ENCODE measurements at regions not wholly inside any gene's neighbourhood (a gene's known extent, or its start where the extent isn't known, plus 50 kb on each side); places are given as distances from the start of the nearest gene placed in this dataset.
"Not testable (repeated sequence)": the region's sequence is repeated elsewhere in the genome, so short reads cannot be mapped to it uniquely, and the experiment has no call there.

DNA sequence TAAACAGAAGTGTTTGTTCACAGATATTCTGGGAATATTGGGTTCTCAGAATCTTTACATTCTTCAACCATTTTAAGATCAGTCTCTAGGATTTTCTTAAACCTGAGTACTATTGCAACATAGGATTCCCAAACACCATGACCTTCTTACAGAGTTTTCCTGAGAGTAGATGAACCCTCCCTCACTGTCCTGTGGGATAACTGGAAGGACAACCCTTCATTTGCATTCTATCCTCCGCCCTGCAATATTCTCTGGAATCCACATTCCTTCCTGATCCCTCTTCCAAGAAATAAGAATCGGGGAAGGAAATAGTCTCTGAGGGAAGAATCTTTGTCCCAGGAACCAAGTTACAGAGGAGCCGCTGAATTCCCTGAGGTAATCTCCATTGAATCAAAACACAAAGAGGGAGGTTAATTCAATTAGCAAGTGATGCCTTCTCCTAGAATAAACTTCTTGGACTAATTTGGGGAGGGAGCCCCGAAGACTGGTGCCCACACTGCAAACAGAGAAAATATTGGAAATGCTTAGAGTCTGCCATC lies 99.8 kb upstream of the MBIP start:
- Histone ChIP-seq H3K27ac (no peak overlapping the region), H3K4me3 (no peak overlapping the region), H3K27me3 (no peaks in the 10 kb centered on the region), H3K9me3 (no peaks in the 10 kb centered on the region), H3K36me3 (no peaks in the 10 kb centered on the region), H3K4me1 (no peaks in the 10 kb centered on the region)
- DNase-seq, result no peak
- TF ChIP-seq, protein P1, sequence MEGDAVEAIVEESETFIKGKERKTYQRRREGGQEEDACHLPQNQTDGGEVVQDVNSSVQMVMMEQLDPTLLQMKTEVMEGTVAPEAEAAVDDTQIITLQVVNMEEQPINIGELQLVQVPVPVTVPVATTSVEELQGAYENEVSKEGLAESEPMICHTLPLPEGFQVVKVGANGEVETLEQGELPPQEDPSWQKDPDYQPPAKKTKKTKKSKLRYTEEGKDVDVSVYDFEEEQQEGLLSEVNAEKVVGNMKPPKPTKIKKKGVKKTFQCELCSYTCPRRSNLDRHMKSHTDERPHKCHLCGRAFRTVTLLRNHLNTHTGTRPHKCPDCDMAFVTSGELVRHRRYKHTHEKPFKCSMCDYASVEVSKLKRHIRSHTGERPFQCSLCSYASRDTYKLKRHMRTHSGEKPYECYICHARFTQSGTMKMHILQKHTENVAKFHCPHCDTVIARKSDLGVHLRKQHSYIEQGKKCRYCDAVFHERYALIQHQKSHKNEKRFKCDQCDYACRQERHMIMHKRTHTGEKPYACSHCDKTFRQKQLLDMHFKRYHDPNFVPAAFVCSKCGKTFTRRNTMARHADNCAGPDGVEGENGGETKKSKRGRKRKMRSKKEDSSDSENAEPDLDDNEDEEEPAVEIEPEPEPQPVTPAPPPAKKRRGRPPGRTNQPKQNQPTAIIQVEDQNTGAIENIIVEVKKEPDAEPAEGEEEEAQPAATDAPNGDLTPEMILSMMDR (IDR thresholded peaks at IDR 0.05), result no peak
- TF ChIP-seq POLR2A (IDR thresholded peaks at IDR 0.05), result no peak

DNA sequence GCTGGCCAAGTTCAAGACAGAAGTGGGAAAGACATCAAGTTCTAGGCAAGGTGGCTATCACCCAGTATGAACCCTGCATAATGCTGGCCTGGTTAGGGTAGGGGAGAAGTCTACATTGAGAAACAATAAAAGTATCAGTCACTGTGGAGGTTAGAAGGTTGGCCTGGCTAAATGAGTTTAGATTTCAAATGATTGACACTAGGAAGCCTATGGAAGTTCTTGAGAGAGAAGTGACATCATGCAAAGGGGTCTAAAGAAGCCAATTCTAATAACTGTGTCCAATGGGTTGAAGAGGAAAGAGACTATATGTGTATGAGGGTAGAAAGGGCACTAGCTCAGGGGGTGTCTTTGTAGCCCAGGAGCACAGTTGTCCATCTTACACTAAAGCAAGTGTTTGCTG lies 98.5 kb upstream of the MBIP start:
- DNase-seq, result no peak
- no peak overlapping the region for H3K4me3 ChIP-seq
- H3K27me3 ChIP-seq, result no peaks in the 10 kb centered on the region
- no peak overlapping the region for H3K27ac ChIP-seq
- H3K36me3 ChIP-seq, result no peaks in the 10 kb centered on the region
- TF ChIP-seq POLR2A (IDR thresholded peaks at IDR 0.05), result no peak
- TF ChIP-seq, protein P1 (IDR thresholded peaks at IDR 0.05), result no peak
- no peaks in the 10 kb centered on the region for H3K9me3 ChIP-seq
- H3K4me1 ChIP-seq, result no peaks in the 10 kb centered on the region

DNA sequence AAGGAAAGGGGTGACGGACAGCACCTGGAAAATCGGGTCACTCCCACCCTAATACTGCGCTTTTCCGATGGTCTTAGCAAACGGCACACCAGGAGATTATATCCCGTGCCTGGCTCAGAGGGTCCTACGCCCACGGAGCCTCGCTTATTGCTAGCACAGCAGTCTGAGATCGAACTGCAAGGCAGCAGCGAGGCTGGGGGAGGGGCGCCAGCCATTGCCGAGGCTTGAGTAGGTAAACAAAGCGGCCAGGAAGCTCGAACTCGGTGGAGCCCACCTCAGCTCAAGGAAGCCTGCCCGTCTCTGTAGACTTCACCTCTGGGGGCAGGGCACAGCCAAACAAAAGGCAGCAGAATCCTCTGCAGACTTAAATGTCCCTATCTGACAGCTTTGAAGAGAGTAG lies 91.5 kb upstream of the MBIP start:
- not testable (repeated sequence) for H3K27ac ChIP-seq, H3K4me3 ChIP-seq, H3K4me1 ChIP-seq, DNase-seq, H3K9me3 ChIP-seq, H3K27me3 ChIP-seq, H3K36me3 ChIP-seq

DNA sequence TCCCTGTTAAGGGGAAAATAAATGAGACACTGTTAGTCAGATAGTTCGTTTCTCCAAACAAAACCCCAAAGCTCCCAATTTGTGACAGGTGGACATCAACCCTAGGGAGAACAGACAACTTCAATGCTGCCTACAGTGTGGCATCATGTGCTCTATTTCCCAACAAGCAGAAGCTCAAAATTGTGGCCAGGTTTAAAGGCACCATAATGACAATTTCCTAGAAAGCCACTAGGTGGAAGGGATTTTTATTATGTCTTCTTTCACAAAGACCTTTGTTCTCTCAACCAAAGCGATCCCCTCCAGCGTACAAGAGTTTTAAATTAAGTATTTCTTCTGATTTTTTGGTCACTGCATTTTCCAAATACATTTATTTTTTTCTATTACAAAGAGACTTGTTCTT lies 88.0 kb upstream of the MBIP start:
- no peaks in the 10 kb centered on the region for H3K4me1 ChIP-seq
- no peaks in the 10 kb centered on the region for H3K36me3 ChIP-seq
- DNase-seq, result no peak
- no peaks in the 10 kb centered on the region for H3K27me3 ChIP-seq
- no peak overlapping the region for H3K4me3 ChIP-seq
- H3K9me3 ChIP-seq, result no peaks in the 10 kb centered on the region
- H3K27ac ChIP-seq, result no peak overlapping the region
- no peak for TF ChIP-seq POLR2A (IDR thresholded peaks at IDR 0.05)
- TF ChIP-seq, protein P1 (IDR thresholded peaks at IDR 0.05), result no peak

DNA sequence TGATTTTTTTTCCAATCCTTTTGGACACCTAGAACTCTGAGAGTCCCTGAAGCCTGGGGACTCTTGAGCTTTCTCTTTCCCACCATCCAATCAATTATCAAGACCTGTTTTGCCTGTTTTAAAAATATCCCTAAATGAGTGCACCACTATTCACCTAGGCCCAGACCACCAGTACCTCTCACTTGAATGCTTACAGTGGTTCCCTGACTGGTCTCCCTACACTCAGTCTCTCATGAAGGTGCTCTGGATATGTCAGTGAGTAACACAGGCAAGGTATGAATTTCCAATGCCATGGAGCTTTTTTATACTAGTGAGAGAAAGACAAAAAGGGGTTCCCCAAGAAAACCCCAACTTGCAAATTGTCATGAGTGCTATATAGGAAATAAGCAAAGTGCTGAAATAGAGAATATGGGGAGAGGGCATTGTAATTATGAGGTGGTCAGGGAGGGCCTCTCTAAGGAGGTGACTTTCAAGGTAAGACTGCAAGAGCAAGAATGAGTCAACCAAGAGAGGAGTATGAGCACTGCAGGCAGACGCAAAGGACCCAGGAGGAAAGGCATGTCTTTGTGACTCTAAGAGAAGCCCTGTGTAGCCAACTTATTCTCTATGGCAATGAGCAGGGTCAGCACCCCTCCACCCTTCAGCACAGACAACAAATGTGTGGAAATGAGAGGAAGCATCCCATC lies 85.3 kb upstream of the MBIP start:
- DNase-seq, result no peak
- H3K4me1 ChIP-seq, result no peaks in the 10 kb centered on the region
- no peaks in the 10 kb centered on the region for H3K36me3 ChIP-seq
- H3K4me3 ChIP-seq, result no peak overlapping the region
- H3K27me3 ChIP-seq, result no peaks in the 10 kb centered on the region
- no peaks in the 10 kb centered on the region for H3K9me3 ChIP-seq
- TF ChIP-seq POLR2A (IDR thresholded peaks at IDR 0.05), result no peak
- TF ChIP-seq, protein P1 (IDR thresholded peaks at IDR 0.05), result no peak
- H3K27ac ChIP-seq, result no peak overlapping the region

DNA sequence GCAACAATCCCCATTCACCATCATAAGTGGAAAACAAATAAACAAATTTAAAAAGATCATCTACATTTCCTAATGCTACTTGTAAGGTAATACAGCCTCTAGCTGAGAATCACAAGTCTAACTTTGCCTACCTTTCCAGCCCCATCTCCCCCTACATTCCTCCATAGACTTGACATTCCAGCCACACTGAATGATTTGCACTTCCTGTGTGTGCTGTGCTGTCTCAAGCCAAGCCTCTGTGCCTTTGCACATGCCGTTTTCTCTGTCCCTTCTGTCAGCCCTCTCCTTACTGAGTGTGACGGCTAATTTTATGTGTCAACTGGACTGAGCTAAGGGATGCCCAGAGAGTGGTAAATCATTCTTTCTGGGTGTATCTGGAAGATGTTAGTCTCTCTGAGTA lies 82.4 kb upstream of the MBIP start:
- H3K36me3 ChIP-seq, result no peaks in the 10 kb centered on the region
- no peaks in the 10 kb centered on the region for H3K27me3 ChIP-seq
- H3K4me3 ChIP-seq, result no peak overlapping the region
- H3K9me3 ChIP-seq, result no peaks in the 10 kb centered on the region
- no peak for DNase-seq
- TF ChIP-seq, protein P1 (IDR thresholded peaks at IDR 0.05), result no peak
- TF ChIP-seq POLR2A (IDR thresholded peaks at IDR 0.05), result no peak
- no peaks in the 10 kb centered on the region for H3K4me1 ChIP-seq
- no peak overlapping the region for H3K27ac ChIP-seq

Data from Peyer's patch (tissue), 4 donors.